Keratinocyte (primary cell): ENCODE measurements at regions not wholly inside any gene's neighbourhood (a gene's known extent, or its start where the extent isn't known, plus 50 kb on each side); places are given as distances from the start of the nearest gene placed in this dataset.

ENCODE experiments used
- CTCF ChIP-seq, 3 experiments: IDR thresholded peaks in 1 of 3; conservative IDR thresholded peaks in 1 of 3; optimal IDR thresholded peaks in 1 of 3; 2 replicates in 2 of 3; 3 replicates in 1 of 3; pipeline versions ENCODE3 to v1.5.1; 2011; ENCODE audit warnings: low read length in 3 of 3, mild to moderate bottlenecking in 3 of 3, moderate library complexity in 2 of 3, control low read depth in 1 of 3, inconsistent platforms in 1 of 3; ENCODE audit not compliant: insufficient read depth in 2 of 3; ENCODE audit errors: extremely low read depth in 1 of 3
- EZH2 ChIP-seq: IDR thresholded peaks from one replicate; pipeline ENCODE4 v1.6.1; 2012; ENCODE audit warnings: inconsistent platforms, mild to moderate bottlenecking, low read length, moderate library complexity

- TF ChIP-seq CTCF (optimal IDR thresholded peaks at IDR 0.05 in 1 of 3, IDR thresholded peaks at IDR 0.05 in 1 of 3, conservative IDR thresholded peaks at IDR 0.05 in 1 of 3; ENCODE audit: extremely low read depth in 1 of 3, insufficient read depth in 2 of 3, low read length in 3 of 3) (no peak), EZH2 (no peak)
Observed at GRCh38 chr16:48833461-48833860, 223.5 kb upstream of the N4BP1 start.
